Large intestine (tissue), 3 donors: ENCODE measurements at regions not wholly inside any gene's neighbourhood (a gene's known extent, or its start where the extent isn't known, plus 50 kb on each side); places are given as distances from the start of the nearest gene placed in this dataset.
"Not testable (repeated sequence)": the region's sequence is repeated elsewhere in the genome, so short reads cannot be mapped to it uniquely, and the experiment has no call there.

Source experiments
- DNase-seq, 2 donors: peaks; one replicate each; pipeline versions ENCODE4 v3.0.0 to v3.0.0-alpha.2; 2013
- H3K27ac ChIP-seq: one replicate; pipeline ENCODE4 v1.5.1; 2013; ENCODE audit warnings: low read length
- H3K27me3 ChIP-seq: 2 replicates; pipeline ENCODE4 v1.6.1; 2013; ENCODE audit warnings: low read length; ENCODE audit not compliant: control insufficient read depth, insufficient read depth
- H3K36me3 ChIP-seq: 2 replicates; pipeline ENCODE4 v1.6.1; 2013; ENCODE audit warnings: low read length; ENCODE audit not compliant: control insufficient read depth, insufficient read depth
- H3K4me1 ChIP-seq: one replicate; pipeline ENCODE4 v1.6.1; 2013; ENCODE audit warnings: low read length; ENCODE audit not compliant: control insufficient read depth, insufficient read depth
- H3K4me3 ChIP-seq: one replicate; pipeline ENCODE4 v1.5.1; 2013; ENCODE audit warnings: low read length
- H3K9me3 ChIP-seq: one replicate; pipeline ENCODE4 v1.6.1; 2013; ENCODE audit warnings: mild to moderate bottlenecking, low read depth, low read length, moderate library complexity; ENCODE audit not compliant: control insufficient read depth
- WGBS: methylation state at CpG from one replicate; pipeline ENCODE4 v1.1.5; 2013; ENCODE audit warnings: low lambda C conversion rate; ENCODE audit not compliant: insufficient coverage; 5-methylcytosine and 5-hydroxymethylcytosine counted together

GRCh38 chr7:26955516-26955915 lies 91.1 kb upstream of the SKAP2 start:
- DNase-seq: no peak
- Histone ChIP-seq H3K27ac (no peak overlapping the region), H3K9me3 (no peaks in the 10 kb centered on the region), H3K4me3 (no peak overlapping the region), H3K4me1 (no peaks in the 10 kb centered on the region), H3K36me3 (no peaks in the 10 kb centered on the region), H3K27me3 (no peaks in the 10 kb centered on the region)
- no CpG with 5 or more reads among the region's 2 CpGs for WGBS

GRCh38 chr7:26954951-26955350 lies 90.6 kb upstream of the SKAP2 start:
- Histone ChIP-seq H3K4me1 (no peaks in the 10 kb centered on the region), H3K4me3 (no peak overlapping the region), H3K36me3 (no peaks in the 10 kb centered on the region), H3K27ac (no peak overlapping the region), H3K9me3 (no peaks in the 10 kb centered on the region), H3K27me3 (no peaks in the 10 kb centered on the region)
- DNase-seq: no peak
- WGBS: no CpG with 5 or more reads among the region's 4 CpGs

DNA sequence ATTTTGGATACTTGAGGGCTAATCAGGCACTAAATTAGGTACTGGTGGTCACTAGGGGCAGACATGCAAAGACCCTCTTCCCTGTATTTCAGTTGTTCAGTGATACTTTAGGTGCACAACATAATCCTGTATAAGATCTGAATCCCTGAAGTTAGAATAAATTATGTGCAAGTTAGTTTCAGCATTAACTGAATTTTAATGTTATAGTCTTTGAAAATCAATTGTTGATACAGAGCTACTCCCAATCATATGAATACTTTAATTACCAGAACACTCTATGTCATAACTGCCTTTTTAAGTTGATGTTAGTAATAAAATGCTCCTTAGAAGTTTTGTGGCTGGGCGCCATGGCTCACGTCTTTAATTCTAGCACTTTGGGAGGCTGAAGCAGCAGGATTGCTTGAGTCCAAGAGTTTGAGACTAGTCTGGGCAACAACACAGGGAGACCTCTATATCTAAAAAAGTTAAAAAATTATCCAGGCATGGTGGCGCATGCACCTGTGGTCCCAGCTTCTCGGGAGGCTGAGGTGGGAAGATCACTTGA lies 87.1 kb upstream of the SKAP2 start:
- no peaks in the 10 kb centered on the region for H3K4me1 ChIP-seq
- no peaks in the 10 kb centered on the region for H3K9me3 ChIP-seq
- H3K4me3 ChIP-seq: no peak overlapping the region
- no CpG with 5 or more reads among the region's 4 CpGs for WGBS
- no peak overlapping the region for H3K27ac ChIP-seq
- no peak for DNase-seq
- no peaks in the 10 kb centered on the region for H3K36me3 ChIP-seq
- H3K27me3 ChIP-seq: no peaks in the 10 kb centered on the region

GRCh38 chr7:26950889-26951288 lies 86.5 kb upstream of the SKAP2 start:
- no peaks in the 10 kb centered on the region for H3K4me1 ChIP-seq
- no peaks in the 10 kb centered on the region for H3K27me3 ChIP-seq
- WGBS: 100% methylated on average over 1 of the region's 2 CpGs
- no peak overlapping the region for H3K27ac ChIP-seq
- no peak for DNase-seq
- H3K36me3 ChIP-seq: no peaks in the 10 kb centered on the region
- no peak overlapping the region for H3K4me3 ChIP-seq
- no peaks in the 10 kb centered on the region for H3K9me3 ChIP-seq

GRCh38 chr7:26949319-26949718 lies 84.9 kb upstream of the SKAP2 start:
- H3K4me1 ChIP-seq: no peaks in the 10 kb centered on the region
- H3K9me3 ChIP-seq: no peaks in the 10 kb centered on the region
- no peak overlapping the region for H3K27ac ChIP-seq
- no peak for DNase-seq
- no peak overlapping the region for H3K4me3 ChIP-seq
- H3K27me3 ChIP-seq: no peaks in the 10 kb centered on the region
- WGBS: no CpG with 5 or more reads among the region's 1 CpG
- no peaks in the 10 kb centered on the region for H3K36me3 ChIP-seq

GRCh38 chr7:26948617-26949118 lies 84.3 kb upstream of the SKAP2 start:
- no peaks in the 10 kb centered on the region for H3K27me3 ChIP-seq
- no peaks in the 10 kb centered on the region for H3K36me3 ChIP-seq
- no peak overlapping the region for H3K4me3 ChIP-seq
- H3K9me3 ChIP-seq: no peaks in the 10 kb centered on the region
- DNase-seq: no peak
- WGBS: no CpG with 5 or more reads among the region's 1 CpG
- no peak overlapping the region for H3K27ac ChIP-seq
- no peaks in the 10 kb centered on the region for H3K4me1 ChIP-seq

- Histone ChIP-seq H3K27ac (no peak overlapping the region), H3K36me3 (no peaks in the 10 kb centered on the region), H3K27me3 (no peaks in the 10 kb centered on the region), H3K4me1 (no peaks in the 10 kb centered on the region), H3K9me3 (no peaks in the 10 kb centered on the region), H3K4me3 (no peak overlapping the region)
- WGBS: no CpG with 5 or more reads among the region's 4 CpGs
- no peak for DNase-seq
Observed at GRCh38 chr7:26944501-26945358, 80.3 kb upstream of the SKAP2 start.

DNA sequence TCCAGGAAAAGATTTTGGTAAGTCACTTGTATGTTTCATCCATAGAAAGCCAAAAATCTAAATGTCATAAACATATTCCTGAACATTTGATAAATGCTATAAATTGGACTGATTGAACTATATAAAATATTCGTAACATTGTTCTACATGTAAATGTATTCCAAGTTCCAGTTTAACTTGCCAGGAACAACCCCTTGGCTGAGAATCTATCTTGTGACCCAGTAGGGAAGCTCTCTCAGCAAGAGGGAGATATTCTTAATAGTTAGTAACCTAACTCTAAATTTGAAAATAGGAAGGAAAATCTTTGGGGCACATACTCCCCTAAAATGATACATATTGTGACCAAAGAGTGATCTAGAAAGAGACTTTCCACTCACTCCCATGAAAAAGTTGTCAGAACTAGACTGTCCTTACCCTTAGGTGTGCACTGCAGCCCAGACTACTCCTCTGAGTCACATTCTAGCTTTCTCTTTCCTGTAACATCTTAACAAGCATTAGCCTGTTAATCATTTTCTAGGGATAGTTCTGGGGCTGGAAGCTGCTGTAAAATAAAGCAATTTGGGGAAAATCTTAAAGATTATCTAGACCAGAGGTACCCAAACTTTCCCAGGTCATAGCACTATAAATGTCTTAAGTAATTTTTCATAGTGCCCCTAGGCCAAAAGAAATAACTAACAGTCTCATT lies 73.7 kb upstream of the SKAP2 start:
- peak; percentile 15 to 52 for DNase-seq
- Histone ChIP-seq H3K27me3 (no peaks in the 10 kb centered on the region), H3K27ac (no peak overlapping the region), H3K4me3 (no peak overlapping the region), H3K9me3 (no peaks in the 10 kb centered on the region), H3K36me3 (no peaks in the 10 kb centered on the region), H3K4me1 (peaks cover 4% of the 10 kb centered on the region)
- 100% methylated on average over 1 of the region's 1 CpG for WGBS

- no peak for DNase-seq
- Histone ChIP-seq H3K4me3 (no peak overlapping the region), H3K9me3 (no peaks in the 10 kb centered on the region), H3K27me3 (no peaks in the 10 kb centered on the region), H3K27ac (no peak overlapping the region), H3K36me3 (no peaks in the 10 kb centered on the region), H3K4me1 (peaks cover 4% of the 10 kb centered on the region)
Observed at GRCh38 chr7:26937306-26937705, 72.9 kb upstream of the SKAP2 start.

DNA sequence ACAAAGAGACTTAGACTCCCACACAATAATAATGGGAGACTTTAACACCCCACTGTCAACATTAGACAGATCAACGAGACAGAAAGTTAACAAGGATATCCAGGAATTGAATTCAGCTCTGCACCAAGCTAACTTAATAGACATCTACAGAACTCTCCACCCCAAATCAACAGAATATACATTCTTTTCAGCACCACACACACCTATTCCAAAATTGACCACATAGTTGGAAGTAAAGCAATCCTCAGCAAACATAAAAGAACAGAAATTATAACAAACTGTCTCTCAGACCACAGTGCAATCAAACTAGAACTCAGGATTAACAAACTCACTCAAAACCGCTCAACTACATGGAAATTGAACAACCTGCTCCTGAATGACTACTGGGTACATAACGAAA lies 68.2 kb upstream of the SKAP2 start:
- not testable (repeated sequence) for H3K9me3 ChIP-seq, DNase-seq, H3K36me3 ChIP-seq, H3K27ac ChIP-seq, H3K4me1 ChIP-seq, H3K27me3 ChIP-seq, H3K4me3 ChIP-seq
- WGBS: no CpG with 5 or more reads among the region's 3 CpGs
